Stimulated activated CD8-positive, alpha-beta memory T cell treated with anti-CD3 and anti-CD28 coated beads, Interleukin-7, amount 100 ng/mL, for 1 hour (primary cell): ENCODE measurements at regions not wholly inside any gene's neighbourhood (a gene's known extent, or its start where the extent isn't known, plus 50 kb on each side); places are given as distances from the start of the nearest gene placed in this dataset.
"Not testable (repeated sequence)": the region's sequence is repeated elsewhere in the genome, so short reads cannot be mapped to it uniquely, and the experiment has no call there.

Source experiments
- DNase-seq, 2 donors: peaks; one replicate each; pipeline ENCODE4 v3.0.0-alpha.2; 2020; ENCODE audit warnings: low read depth in 2 of 2

GRCh38 chr6:169014211-169015197, 239.1 kb downstream of the THBS2 start:
- DNase-seq: no peak

DNA sequence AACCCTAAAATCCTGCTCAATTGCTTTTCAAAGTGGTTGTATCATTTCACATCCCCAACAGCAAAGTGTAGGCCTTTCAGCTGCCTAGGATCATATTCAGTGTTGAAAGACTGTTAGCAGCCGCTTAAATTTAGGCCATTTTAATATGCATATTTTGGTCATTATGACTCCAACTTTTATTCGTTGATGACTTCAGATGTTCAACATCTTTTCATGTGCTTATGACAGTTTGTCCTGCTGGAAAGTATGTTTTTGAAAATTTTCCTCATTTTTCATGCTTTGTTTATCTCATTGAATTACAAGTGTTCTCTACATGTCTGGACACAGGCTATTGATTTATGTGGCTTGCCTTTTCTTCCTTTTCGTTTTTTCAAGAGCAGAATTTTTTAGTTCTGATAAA, 244.0 kb downstream of the THBS2 start:
- DNase-seq: no peak

- DNase-seq: no peak
These were observed 244.9 kb downstream of the THBS2 start for GRCh38 chr6:169008641-169009257.

GRCh38 chr6:169005166-169005565, 248.5 kb downstream of the THBS2 start:
- no peak for DNase-seq

GRCh38 chr6:169000022-169000421, 253.6 kb downstream of the THBS2 start:
- no peak for DNase-seq

DNA sequence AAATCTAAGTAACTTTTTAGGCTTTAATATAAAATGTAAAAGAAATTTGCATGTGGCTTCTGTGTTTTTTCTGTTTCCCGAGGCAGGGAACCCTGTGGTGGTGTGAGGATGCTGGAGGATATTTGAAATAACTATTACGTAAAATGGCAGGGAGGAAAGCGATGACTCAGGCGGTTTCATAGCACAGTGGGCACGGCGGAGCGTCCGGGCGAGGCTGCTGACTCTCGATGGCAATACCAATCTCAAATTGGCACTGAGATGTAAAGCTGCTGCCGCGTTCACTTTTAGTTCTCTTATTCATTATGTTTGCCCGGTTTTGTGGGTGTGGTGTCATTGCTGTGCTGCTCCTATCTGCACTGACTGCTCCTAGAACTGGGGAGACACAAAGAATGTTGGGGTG, 254.3 kb downstream of the THBS2 start:
- no peak for DNase-seq

GRCh38 chr6:168996356-168996625, 257.4 kb downstream of the THBS2 start:
- no peak for DNase-seq

DNA sequence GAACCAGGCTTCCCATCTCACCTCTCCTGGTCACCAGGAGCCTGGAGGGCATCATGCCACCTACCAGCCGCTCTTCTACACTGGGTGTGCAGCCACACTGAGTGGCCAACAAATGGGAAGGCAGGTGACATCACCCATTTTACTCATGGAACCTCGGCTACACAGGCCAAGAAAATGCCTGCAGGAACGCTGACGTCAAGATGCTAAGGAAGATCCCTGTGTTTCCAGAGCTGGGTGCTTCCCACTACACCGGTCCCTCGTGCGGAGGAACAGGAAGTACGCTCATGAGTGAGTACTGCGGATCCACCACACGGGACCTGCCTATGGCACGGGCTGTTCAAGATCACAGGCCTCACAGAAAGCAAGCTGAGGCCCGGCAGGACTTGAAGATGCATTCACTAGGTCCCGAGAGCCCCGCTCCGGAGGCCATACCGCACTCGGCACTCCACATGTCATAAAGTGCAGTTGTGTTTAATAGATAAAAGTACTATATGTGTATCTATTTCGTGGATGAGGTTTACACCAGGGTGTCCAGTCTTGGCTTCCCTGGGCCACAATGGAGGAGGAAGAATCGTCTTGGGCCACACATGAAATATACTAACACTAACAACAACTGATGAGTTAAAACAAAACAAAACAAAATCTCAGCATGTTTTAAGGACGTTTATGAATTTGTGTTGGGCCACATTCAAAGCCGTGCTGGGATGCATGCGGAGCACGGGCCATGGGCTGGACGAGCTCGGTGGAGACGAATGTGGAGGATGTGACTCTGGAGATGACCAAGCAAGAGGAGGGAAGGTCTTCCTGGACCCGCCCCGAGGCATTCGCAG, 257.9 kb downstream of the THBS2 start:
- DNase-seq: no peak

- DNase-seq: no peak
These were observed 258.7 kb downstream of the THBS2 start for GRCh38 chr6:168994956-168995355.

- DNase-seq: no peak
These were observed 261.1 kb downstream of the THBS2 start for GRCh38 chr6:168992446-168993144.

- DNase-seq: not testable (repeated sequence)
These were observed 262.0 kb downstream of the THBS2 start for GRCh38 chr6:168991695-168992094.

- no peak for DNase-seq
These were observed 263.5 kb downstream of the THBS2 start for GRCh38 chr6:168990019-168990751.

DNA sequence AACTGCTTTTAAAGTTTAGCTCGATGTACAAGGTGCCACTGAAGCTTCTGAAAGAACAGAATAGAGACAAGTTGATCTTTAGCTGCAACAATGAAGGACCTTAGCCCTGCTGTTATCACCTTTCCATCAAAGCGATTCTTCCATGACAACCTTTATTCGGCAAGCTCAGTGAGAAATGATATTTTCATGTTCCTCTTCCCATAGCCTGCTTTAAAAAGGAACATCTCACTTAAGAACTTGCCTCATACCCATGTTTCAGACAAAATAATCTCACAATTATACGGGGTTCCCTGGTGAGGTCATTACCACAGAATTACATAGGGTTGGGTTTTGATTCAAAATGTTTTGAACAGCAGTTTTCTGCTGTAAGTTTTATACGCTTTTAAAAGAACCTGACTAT, 264.2 kb downstream of the THBS2 start:
- no peak for DNase-seq

DNA sequence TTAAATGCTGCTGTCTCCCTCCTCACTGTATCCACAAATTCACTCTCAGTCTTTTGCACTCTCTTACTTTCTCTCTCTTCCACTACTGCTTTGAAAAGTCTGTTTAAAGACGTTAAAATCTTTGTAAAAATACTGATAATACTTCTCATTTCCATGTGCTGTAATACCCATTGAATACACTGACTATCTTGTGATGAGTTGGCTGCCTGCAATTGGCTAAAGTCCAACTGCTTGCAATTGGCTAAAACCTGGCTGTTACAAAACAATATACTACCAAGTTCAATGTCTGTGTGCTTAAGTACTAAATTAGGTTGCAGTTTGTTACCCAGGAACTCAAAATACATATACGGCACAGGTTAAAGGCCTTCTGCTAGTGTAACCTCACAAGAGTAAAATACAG, 264.8 kb downstream of the THBS2 start:
- DNase-seq: no peak

DNA sequence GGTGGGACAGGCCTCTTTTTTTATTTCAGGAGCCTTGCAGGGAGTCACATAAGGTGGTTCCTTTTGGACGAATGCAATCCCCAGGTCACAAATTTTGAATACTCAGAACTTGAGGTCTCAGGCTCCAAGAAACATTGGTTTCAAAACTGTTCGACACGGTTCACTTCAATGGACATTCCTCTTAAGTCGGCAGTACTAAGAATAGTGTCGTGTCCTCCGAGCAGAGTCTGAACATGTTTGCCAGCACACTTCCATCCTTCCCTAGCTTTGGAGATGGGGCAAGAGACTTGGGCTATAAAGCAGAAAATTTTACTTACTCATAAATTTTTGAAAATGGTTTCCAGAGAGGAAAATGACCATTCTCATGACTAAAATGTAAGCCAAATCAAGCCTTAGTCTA, 265.4 kb downstream of the THBS2 start:
- no peak for DNase-seq

- no peak for DNase-seq
These were observed 267.9 kb downstream of the THBS2 start for GRCh38 chr6:168985705-168986104.

DNA sequence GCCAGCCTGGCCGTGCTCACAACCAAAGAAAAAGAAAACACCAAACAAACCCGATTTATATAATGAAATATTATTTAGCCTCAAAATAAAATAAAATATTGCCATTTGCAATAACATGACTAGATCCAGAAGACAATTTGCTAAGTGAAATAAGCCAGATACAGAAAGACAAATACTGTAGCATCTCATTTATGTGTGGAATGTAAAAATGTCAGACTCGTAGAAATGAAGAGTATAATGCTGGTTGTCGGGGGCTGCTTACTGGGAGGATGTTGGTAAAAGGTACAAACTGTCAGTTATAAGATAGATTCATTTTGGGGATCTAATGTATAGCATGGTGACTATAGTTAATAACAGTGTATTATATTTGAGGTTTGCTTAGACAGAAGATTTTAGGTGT, 269.7 kb downstream of the THBS2 start:
- DNase-seq: no peak

DNA sequence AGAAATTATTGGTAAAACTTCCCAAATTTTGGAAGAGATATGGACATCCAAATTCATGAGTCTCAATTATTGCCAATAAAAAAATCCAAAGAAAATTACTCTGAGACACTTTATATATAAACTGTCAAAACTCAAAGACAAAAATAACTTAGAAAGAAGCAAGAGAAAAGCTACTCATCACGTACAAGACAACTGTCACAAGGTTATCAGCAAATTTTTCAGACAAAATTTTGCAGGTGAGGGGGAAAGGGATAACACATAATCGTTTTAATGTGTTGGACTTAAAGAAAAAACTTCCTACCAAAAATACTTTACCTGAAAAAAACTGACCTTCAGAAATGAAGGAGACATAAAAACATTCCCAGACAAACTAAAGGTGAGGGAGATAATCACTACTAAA, 272.5 kb downstream of the THBS2 start:
- no peak for DNase-seq

GRCh38 chr6:168979254-168979653, 274.4 kb downstream of the THBS2 start:
- DNase-seq: no peak

- no peak for DNase-seq
These were observed 281.5 kb downstream of the THBS2 start for GRCh38 chr6:168972128-168972527.

- DNase-seq: no peak
These were observed 282.1 kb downstream of the THBS2 start for GRCh38 chr6:168971549-168971948.
